CD4-positive, alpha-beta T cell (primary cell): ENCODE measurements at regions not wholly inside any gene's neighbourhood (a gene's known extent, or its start where the extent isn't known, plus 50 kb on each side); places are given as distances from the start of the nearest gene placed in this dataset.

Experiments used
- ATAC-seq: fragments of 200-7000 bp; cut with Tn5 transposase; one replicate; pipeline ENCODE4 v1.10.0; 2022; ENCODE audit warnings: mild to moderate bottlenecking; ENCODE audit not compliant: poor library complexity
- CTCF ChIA-PET: fragments of 350-600 bp; sonication (Branson Sonifier 250); formaldehyde crosslinking; loops from one replicate; lab custom pipeline; 2021; ENCODE audit warnings: antibody characterized with exemption, inconsistent platforms; lab: Charles Lee
- POLR2A ChIA-PET: fragments of 350-600 bp; sonication (Branson Sonifier 250); formaldehyde crosslinking; loops from one replicate; lab custom pipeline; 2021; ENCODE audit warnings: antibody characterized with exemption, inconsistent platforms; lab: Charles Lee
- DNase-seq, 14 experiments: peaks; one replicate each; pipeline ENCODE4 v3.0.0-alpha.2; 2013 to 2020; ENCODE audit warnings: mixed read lengths in 2 of 14
- H3K27ac ChIP-seq, 2 donors: one replicate each; pipeline versions ENCODE4 v1.5.1 to v1.7.0; 2013; ENCODE audit warnings: low read length in 2 of 2, low read depth in 1 of 2, mild to moderate bottlenecking in 1 of 2
- H3K27me3 ChIP-seq, 2 experiments: 1 replicate in 1 of 2; 2 replicates in 1 of 2; pipeline versions ENCODE4 v1.6.1 to v1.7.0; 2013; ENCODE audit warnings: low read length in 2 of 2, control low read depth in 1 of 2, mild to moderate bottlenecking in 1 of 2, moderate library complexity in 1 of 2; ENCODE audit not compliant: insufficient read depth in 2 of 2, control insufficient read depth in 1 of 2
- H3K36me3 ChIP-seq: one replicate; pipeline ENCODE4 v1.6.1; 2013; ENCODE audit warnings: low read length, control low read depth; ENCODE audit not compliant: insufficient read depth
- H3K4me1 ChIP-seq: one replicate; pipeline ENCODE4 v1.6.1; 2013; ENCODE audit warnings: low read length, control low read depth; ENCODE audit not compliant: insufficient read depth
- H3K4me3 ChIP-seq: one replicate; pipeline ENCODE4 v1.5.1; 2013; ENCODE audit warnings: mild to moderate bottlenecking, low read length, moderate library complexity
- H3K9me3 ChIP-seq, 2 experiments: 1 replicate in 1 of 2; 2 replicates in 1 of 2; pipeline versions ENCODE4 v1.6.1 to v1.7.0; 2013; ENCODE audit warnings: low read length in 2 of 2, mild to moderate bottlenecking in 2 of 2, control low read depth in 1 of 2, moderate library complexity in 1 of 2; ENCODE audit not compliant: control insufficient read depth in 1 of 2, insufficient read depth in 1 of 2
- H3K27ac Mint-ChIP-seq: one replicate; pipeline ENCODE4 v1.8.0; 2020; ENCODE audit warnings: mixed read lengths
- H3K27me3 Mint-ChIP-seq: one replicate; pipeline ENCODE4 v1.8.0; 2021; ENCODE audit warnings: mixed read lengths
- H3K36me3 Mint-ChIP-seq: one replicate; pipeline ENCODE4 v1.8.0; 2021; ENCODE audit warnings: low read depth, mixed read lengths
- H3K4me1 Mint-ChIP-seq: one replicate; pipeline ENCODE4 v1.8.0; 2021; ENCODE audit warnings: low read depth, mixed read lengths
- H3K4me3 Mint-ChIP-seq: one replicate; pipeline ENCODE4 v1.8.0; 2020; ENCODE audit warnings: mild to moderate bottlenecking, mixed read lengths
- H3K9me3 Mint-ChIP-seq: one replicate; pipeline ENCODE4 v1.8.0; 2020; ENCODE audit warnings: mixed read lengths
- CTCF ChIP-seq: fragments of 200-600 bp; IDR thresholded peaks from one replicate; pipeline ENCODE4 v1.8.0; 2022; ENCODE audit warnings: antibody characterized with exemption, mild to moderate bottlenecking
- intact Hi-C, 2 experiments: fragments of 100-400 bp; cut with DNase I in 1 of 2; cut with micrococcal nuclease in 1 of 2; formaldehyde crosslinking; loops; one replicate each; pipeline versions ENCODE4 v1.15.1 to v1.9.0; 2023 to 2025; cut with DNase I, micrococcal nuclease

GRCh38 chr5:144581044-144581443, 410.4 kb downstream of the KCTD16 start:
- TF ChIP-seq CTCF = no peak
- H3K4me3 Mint-ChIP-seq = no peak overlapping the region
- H3K27ac Mint-ChIP-seq = no peak overlapping the region
- Histone ChIP-seq H3K27ac (no peak overlapping the region), H3K4me3 (no peak overlapping the region), H3K4me1 (no peaks in the 10 kb centered on the region), H3K36me3 (no peaks in the 10 kb centered on the region), H3K27me3 (no peaks in the 10 kb centered on the region), H3K9me3 (peaks cover 0 to 6% of the 10 kb centered on the region in 2 experiments)
- ChIA-PET POLR2A (no interaction called here), CTCF (no interaction called here)
- ATAC-seq (no peak), DNase-seq (no peak)
- intact Hi-C loops = no loop called here
- no peaks in the 10 kb centered on the region for H3K36me3 Mint-ChIP-seq
- peaks cover 4% of the 10 kb centered on the region for H3K9me3 Mint-ChIP-seq
- H3K4me1 Mint-ChIP-seq = no peaks in the 10 kb centered on the region
- H3K27me3 Mint-ChIP-seq = no peaks in the 10 kb centered on the region

GRCh38 chr5:144577676-144578075, 407.0 kb downstream of the KCTD16 start:
- intact Hi-C loops = no loop called here
- POLR2A ChIA-PET = no interaction called here

GRCh38 chr5:144575736-144576135, 405.1 kb downstream of the KCTD16 start:
- H3K27ac ChIP-seq = no peak overlapping the region
- no peaks in the 10 kb centered on the region for H3K36me3 Mint-ChIP-seq
- H3K4me1 Mint-ChIP-seq = no peaks in the 10 kb centered on the region
- peaks cover 8% of the 10 kb centered on the region for H3K9me3 Mint-ChIP-seq
- TF ChIP-seq CTCF = no peak
- ATAC-seq = no peak
- no peak overlapping the region for H3K4me3 Mint-ChIP-seq
- no peaks in the 10 kb centered on the region for H3K4me1 ChIP-seq
- no peaks in the 10 kb centered on the region for H3K36me3 ChIP-seq
- no peaks in the 10 kb centered on the region for H3K27me3 ChIP-seq
- H3K9me3 ChIP-seq = no peaks in the 10 kb centered on the region
- POLR2A ChIA-PET = no interaction called here
- no peak overlapping the region for H3K4me3 ChIP-seq
- H3K27me3 Mint-ChIP-seq = no peaks in the 10 kb centered on the region
- DNase-seq = no peak
- CTCF ChIA-PET = no interaction called here
- no peak overlapping the region for H3K27ac Mint-ChIP-seq
- intact Hi-C loops = no loop called here

More at GRCh38 chr5:144577676-144578075, 407.0 kb downstream of the KCTD16 start:
- H3K4me3 Mint-ChIP-seq = no peak overlapping the region
- Histone ChIP-seq H3K36me3 (no peaks in the 10 kb centered on the region), H3K4me3 (no peak overlapping the region), H3K27me3 (no peaks in the 10 kb centered on the region), H3K4me1 (no peaks in the 10 kb centered on the region), H3K9me3 (peaks cover 0 to 3% of the 10 kb centered on the region in 2 experiments), H3K27ac (no peak overlapping the region)
- no peak overlapping the region for H3K27ac Mint-ChIP-seq
- TF ChIP-seq CTCF = no peak
- H3K4me1 Mint-ChIP-seq = no peaks in the 10 kb centered on the region
- ATAC-seq (no peak), DNase-seq (no peak)
- H3K27me3 Mint-ChIP-seq = no peaks in the 10 kb centered on the region
- H3K36me3 Mint-ChIP-seq = no peaks in the 10 kb centered on the region
- peaks cover 8% of the 10 kb centered on the region for H3K9me3 Mint-ChIP-seq
- CTCF ChIA-PET = no interaction called here
